ENCODE measurements at regions not wholly inside any gene's neighbourhood (a gene's known extent, or its start where the extent isn't known, plus 50 kb on each side); places are given as distances from the start of the nearest gene placed in this dataset.

GRCh38 chr6:153425536-153425935 lies 294.5 kb upstream of the RGS17 start:
- Mint-ChIP-seq H3K4me3 (no peak overlapping the region), H3K27me3 (ENCODE audit: insufficient read depth) (no peaks in the 10 kb centered on the region), H3K4me1 (no peaks in the 10 kb centered on the region), H3K27ac (no peak overlapping the region), H3K9me3 (peaks cover 2% of the 10 kb centered on the region), H3K36me3 (ENCODE audit: low read depth) (peaks cover 3% of the 10 kb centered on the region)
- Histone ChIP-seq H3K4me3 (ENCODE audit: low read length) (no peak overlapping the region), H3K9me3 (ENCODE audit: control insufficient read depth, low read length) (peaks cover 5% of the 10 kb centered on the region), H3K4me1 (ENCODE audit: control insufficient read depth, insufficient read depth, low read length) (no peaks in the 10 kb centered on the region), H3K27ac (ENCODE audit: low read depth, low read length) (no peak overlapping the region), H3K36me3 (ENCODE audit: control insufficient read depth, insufficient read depth, low read length) (no peaks in the 10 kb centered on the region), H3K9ac (ENCODE audit: extremely low read depth, low read length, poor library complexity, severe bottlenecking) (no peak overlapping the region), H3K27me3 (ENCODE audit: control insufficient read depth, insufficient read depth, low read length, poor library complexity, severe bottlenecking) (no peaks in the 10 kb centered on the region)
- DNase-seq = no peak
- no peak for TF ChIP-seq CTCF (conservative IDR thresholded peaks at IDR 0.05)
- WGBS, 2 experiments (ENCODE audit: insufficient coverage in 1 of 2, insufficient read length in 1 of 2) = 58 to 81% methylated on average over 2 of the region's 2 CpGs

GRCh38 chr6:153424719-153425400 lies 293.8 kb upstream of the RGS17 start:
- Mint-ChIP-seq H3K4me3 (no peak overlapping the region), H3K9me3 (peaks cover 2% of the 10 kb centered on the region), H3K27ac (no peak overlapping the region), H3K27me3 (ENCODE audit: insufficient read depth) (no peaks in the 10 kb centered on the region), H3K36me3 (ENCODE audit: low read depth) (no peaks in the 10 kb centered on the region), H3K4me1 (no peaks in the 10 kb centered on the region)
- Histone ChIP-seq H3K4me1 (ENCODE audit: control insufficient read depth, insufficient read depth, low read length) (no peaks in the 10 kb centered on the region), H3K27me3 (ENCODE audit: control insufficient read depth, insufficient read depth, low read length, poor library complexity, severe bottlenecking) (no peaks in the 10 kb centered on the region), H3K36me3 (ENCODE audit: control insufficient read depth, insufficient read depth, low read length) (no peaks in the 10 kb centered on the region), H3K27ac (ENCODE audit: low read depth, low read length) (no peak overlapping the region), H3K9ac (ENCODE audit: extremely low read depth, low read length, poor library complexity, severe bottlenecking) (no peak overlapping the region), H3K9me3 (ENCODE audit: control insufficient read depth, low read length) (no peaks in the 10 kb centered on the region), H3K4me3 (ENCODE audit: low read length) (no peak overlapping the region)
- WGBS, 2 experiments (ENCODE audit: insufficient coverage in 1 of 2, insufficient read length in 1 of 2) = 66 to 68% methylated on average over 4 to 5 of the region's 5 CpGs
- TF ChIP-seq CTCF (conservative IDR thresholded peaks at IDR 0.05) = no peak
- no peak for DNase-seq

GRCh38 chr6:153412519-153412918 lies 281.4 kb upstream of the RGS17 start:
- H3K9me3 ChIP-seq (ENCODE audit: control insufficient read depth, low read length) = peaks cover 56% of the 10 kb centered on the region
- peaks cover 3% of the 10 kb centered on the region for H3K4me1 Mint-ChIP-seq
- no peak overlapping the region for H3K27ac Mint-ChIP-seq
- H3K36me3 Mint-ChIP-seq (ENCODE audit: low read depth) = no peaks in the 10 kb centered on the region
- H3K27me3 Mint-ChIP-seq (ENCODE audit: insufficient read depth) = no peaks in the 10 kb centered on the region
- H3K9me3 Mint-ChIP-seq = peaks cover 22% of the 10 kb centered on the region
- TF ChIP-seq CTCF (conservative IDR thresholded peaks at IDR 0.05) = no peak
- no peak overlapping the region for H3K9ac ChIP-seq (ENCODE audit: extremely low read depth, low read length, poor library complexity, severe bottlenecking)
- WGBS, 2 experiments (ENCODE audit: insufficient coverage in 1 of 2, insufficient read length in 1 of 2) = 80 to 95% methylated on average over 1 of the region's 1 CpG
- no peaks in the 10 kb centered on the region for H3K36me3 ChIP-seq (ENCODE audit: control insufficient read depth, insufficient read depth, low read length)
- H3K4me3 Mint-ChIP-seq = no peak overlapping the region
- no peak overlapping the region for H3K4me3 ChIP-seq (ENCODE audit: low read length)
- H3K27me3 ChIP-seq (ENCODE audit: control insufficient read depth, insufficient read depth, low read length, poor library complexity, severe bottlenecking) = no peaks in the 10 kb centered on the region
- H3K27ac ChIP-seq (ENCODE audit: low read depth, low read length) = no peak overlapping the region
- peaks cover 2% of the 10 kb centered on the region for H3K4me1 ChIP-seq (ENCODE audit: control insufficient read depth, insufficient read depth, low read length)
- no peak for DNase-seq

Data from endodermal cell (in vitro differentiated cells).